ENCODE measurements at regions not wholly inside any gene's neighbourhood (a gene's known extent, or its start where the extent isn't known, plus 50 kb on each side); places are given as distances from the start of the nearest gene placed in this dataset.

DNA sequence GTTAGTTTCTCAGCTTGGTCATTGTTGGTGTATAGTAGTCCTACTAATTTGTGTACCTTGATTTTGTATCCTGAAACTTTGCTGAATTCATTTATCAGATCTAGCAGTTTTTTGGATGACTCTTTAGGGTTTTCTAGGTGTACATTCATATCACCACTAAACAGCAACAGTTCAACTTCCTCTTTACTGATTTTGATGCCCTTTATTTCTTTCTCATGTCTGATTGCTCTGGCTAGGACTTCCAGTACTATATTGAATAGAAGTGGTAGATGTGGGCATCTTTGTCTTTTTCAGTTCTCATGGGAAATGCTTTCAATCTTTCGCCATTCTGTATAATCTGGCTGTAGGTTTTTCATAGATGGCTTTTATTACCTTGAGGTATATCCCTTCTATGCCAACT lies 61.3 kb upstream of the HEY2 start:
- TF ChIP-seq, protein P1, sequence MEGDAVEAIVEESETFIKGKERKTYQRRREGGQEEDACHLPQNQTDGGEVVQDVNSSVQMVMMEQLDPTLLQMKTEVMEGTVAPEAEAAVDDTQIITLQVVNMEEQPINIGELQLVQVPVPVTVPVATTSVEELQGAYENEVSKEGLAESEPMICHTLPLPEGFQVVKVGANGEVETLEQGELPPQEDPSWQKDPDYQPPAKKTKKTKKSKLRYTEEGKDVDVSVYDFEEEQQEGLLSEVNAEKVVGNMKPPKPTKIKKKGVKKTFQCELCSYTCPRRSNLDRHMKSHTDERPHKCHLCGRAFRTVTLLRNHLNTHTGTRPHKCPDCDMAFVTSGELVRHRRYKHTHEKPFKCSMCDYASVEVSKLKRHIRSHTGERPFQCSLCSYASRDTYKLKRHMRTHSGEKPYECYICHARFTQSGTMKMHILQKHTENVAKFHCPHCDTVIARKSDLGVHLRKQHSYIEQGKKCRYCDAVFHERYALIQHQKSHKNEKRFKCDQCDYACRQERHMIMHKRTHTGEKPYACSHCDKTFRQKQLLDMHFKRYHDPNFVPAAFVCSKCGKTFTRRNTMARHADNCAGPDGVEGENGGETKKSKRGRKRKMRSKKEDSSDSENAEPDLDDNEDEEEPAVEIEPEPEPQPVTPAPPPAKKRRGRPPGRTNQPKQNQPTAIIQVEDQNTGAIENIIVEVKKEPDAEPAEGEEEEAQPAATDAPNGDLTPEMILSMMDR (conservative IDR thresholded peaks at IDR 0.05; ENCODE audit: low read depth, low read length), result no peak
- TF ChIP-seq EZH2phosphoT487 (IDR thresholded peaks at IDR 0.05; ENCODE audit: borderline replicate concordance, low read length), result no peak
- TF ChIP-seq EZH2 (IDR thresholded peaks at IDR 0.05; ENCODE audit: low read length, unreplicated experiment), result no peak

All from PC-3 (cell line).